AG09309 (cell line): ENCODE measurements at regions not wholly inside any gene's neighbourhood (a gene's known extent, or its start where the extent isn't known, plus 50 kb on each side); places are given as distances from the start of the nearest gene placed in this dataset.

ENCODE experiments used
- DNase-seq: peaks from one replicate; pipeline ENCODE4 v3.0.0-alpha.2; 2010; ENCODE audit warnings: low read depth
- H3K4me3 ChIP-seq: 2 replicates; pipeline ENCODE4 v1.5.1; 2011; ENCODE audit warnings: mild to moderate bottlenecking, low read depth, low read length, moderate library complexity; ENCODE audit not compliant: control insufficient read depth
- TF ChIP-seq, protein P1 (sequence below): IDR thresholded peaks from 2 replicates; pipeline ENCODE4 v1.5.1; 2011; ENCODE audit warnings: mild to moderate bottlenecking, low read depth, low read length, inconsistent platforms; ENCODE audit not compliant: insufficient read depth, control insufficient read depth; ENCODE audit errors: missing control alignments

- DNase-seq, result no peak
- TF ChIP-seq, protein P1, sequence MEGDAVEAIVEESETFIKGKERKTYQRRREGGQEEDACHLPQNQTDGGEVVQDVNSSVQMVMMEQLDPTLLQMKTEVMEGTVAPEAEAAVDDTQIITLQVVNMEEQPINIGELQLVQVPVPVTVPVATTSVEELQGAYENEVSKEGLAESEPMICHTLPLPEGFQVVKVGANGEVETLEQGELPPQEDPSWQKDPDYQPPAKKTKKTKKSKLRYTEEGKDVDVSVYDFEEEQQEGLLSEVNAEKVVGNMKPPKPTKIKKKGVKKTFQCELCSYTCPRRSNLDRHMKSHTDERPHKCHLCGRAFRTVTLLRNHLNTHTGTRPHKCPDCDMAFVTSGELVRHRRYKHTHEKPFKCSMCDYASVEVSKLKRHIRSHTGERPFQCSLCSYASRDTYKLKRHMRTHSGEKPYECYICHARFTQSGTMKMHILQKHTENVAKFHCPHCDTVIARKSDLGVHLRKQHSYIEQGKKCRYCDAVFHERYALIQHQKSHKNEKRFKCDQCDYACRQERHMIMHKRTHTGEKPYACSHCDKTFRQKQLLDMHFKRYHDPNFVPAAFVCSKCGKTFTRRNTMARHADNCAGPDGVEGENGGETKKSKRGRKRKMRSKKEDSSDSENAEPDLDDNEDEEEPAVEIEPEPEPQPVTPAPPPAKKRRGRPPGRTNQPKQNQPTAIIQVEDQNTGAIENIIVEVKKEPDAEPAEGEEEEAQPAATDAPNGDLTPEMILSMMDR, result no peak
- H3K4me3 ChIP-seq, result no peak overlapping the region
Measured at GRCh38 chr3:59472541-59472940, 422.7 kb upstream of the CFAP20DC start.

DNA sequence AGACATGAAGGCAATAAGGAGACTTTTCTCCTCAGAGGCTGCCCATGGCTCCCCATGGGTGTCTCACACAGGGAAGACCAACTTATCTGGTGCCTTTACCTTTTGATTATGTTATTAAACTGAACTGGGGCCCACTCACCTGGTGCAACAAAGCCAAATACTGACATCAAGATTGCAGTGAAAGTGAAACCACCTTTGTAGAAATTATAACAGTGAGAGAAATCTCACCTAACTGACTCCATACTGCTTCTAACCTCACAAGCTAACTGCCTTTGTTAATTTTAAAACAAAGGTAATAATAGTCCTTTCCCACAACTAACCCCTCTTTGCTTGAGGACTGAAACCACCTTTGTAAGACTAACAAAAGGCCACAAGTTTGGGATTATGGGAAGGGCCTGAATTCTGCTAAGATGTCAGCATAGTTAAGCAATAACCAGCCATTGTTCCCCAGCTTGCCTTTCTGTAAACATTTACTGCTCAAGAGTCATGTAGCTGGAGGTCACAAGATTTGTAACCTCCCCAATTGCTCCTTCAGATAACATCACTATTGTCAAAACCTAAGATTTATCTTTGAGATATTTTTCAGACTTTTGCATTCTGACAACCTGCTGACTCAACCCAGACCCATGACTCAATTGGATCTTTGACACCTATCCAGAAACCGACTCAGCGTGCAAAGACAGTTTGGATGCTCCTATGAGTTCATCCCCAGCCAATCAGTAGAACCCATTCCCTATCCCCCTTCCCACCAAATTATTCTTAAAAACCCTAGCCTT, 420.3 kb upstream of the CFAP20DC start:
- no peak for DNase-seq
- TF ChIP-seq, protein P1, result no peak
- no peak overlapping the region for H3K4me3 ChIP-seq

GRCh38 chr3:59467476-59467875, 417.7 kb upstream of the CFAP20DC start:
- TF ChIP-seq, protein P1, result no peak
- no peak for DNase-seq
- H3K4me3 ChIP-seq, result no peak overlapping the region

DNA sequence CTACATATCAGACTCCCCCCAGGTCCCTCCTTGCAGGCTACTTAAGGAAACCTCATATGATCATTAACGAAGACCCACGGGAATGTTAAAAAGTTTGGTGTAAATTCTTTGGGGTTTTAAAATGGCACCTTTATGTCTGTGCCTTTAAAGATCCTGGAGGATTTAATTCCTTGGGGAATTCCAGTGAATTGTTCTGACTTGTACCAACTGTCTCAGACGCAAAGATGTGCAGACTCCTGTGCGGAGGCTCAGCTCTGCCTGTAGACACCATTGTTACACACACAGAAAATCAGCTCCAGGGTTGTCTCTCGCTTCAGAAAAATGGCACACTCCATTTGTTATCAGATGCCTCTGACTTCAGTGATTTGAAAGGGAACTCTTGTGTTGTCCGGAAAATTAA, 414.4 kb upstream of the CFAP20DC start:
- DNase-seq, result no peak
- no peak overlapping the region for H3K4me3 ChIP-seq
- TF ChIP-seq, protein P1, result no peak

DNA sequence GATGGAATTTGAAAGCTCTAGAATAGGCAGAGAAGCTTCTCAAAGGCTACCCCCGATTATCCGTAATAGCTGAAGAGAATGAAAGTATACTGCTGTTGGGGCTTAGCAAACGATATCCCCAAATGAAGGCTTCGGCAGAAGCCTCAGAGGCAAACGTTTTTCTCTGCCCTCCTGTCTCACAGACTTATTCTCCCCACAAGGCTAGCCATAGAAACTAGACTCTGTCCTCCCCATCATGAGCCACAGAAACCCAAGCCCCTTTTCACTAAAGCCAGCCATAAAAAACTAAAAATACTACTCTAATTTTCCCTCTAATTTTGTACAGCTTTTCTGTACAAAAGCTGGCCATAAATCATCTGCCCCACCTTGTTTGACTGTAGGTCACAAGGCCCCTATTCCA, 413.4 kb upstream of the CFAP20DC start:
- TF ChIP-seq, protein P1, result no peak

DNA sequence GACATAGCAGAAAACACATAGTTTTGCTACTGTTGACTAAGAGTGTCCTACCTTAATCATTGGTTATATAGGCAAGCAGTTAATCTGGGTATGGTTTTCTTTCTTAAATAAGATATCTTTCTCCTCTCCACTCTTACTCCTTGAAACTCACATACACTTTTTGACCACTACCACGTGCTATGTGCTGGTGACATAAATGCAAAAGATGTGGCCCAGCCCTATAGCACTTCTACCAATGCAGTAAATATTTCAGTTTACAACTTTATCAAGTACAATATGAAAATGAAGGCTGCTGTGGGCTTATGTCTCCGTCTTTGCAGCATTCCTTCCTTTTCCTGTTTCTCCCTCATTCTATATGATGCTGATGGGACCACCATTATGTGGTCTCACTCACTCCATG, 410.2 kb upstream of the CFAP20DC start:
- DNase-seq, result no peak
- TF ChIP-seq, protein P1, result no peak
- H3K4me3 ChIP-seq, result no peak overlapping the region

More for the DNA sequence above, 413.4 kb upstream of the CFAP20DC start:
- no peak for DNase-seq
- H3K4me3 ChIP-seq, result no peak overlapping the region
